K562 (cell line): ENCODE measurements at regions not wholly inside any gene's neighbourhood (a gene's known extent, or its start where the extent isn't known, plus 50 kb on each side); places are given as distances from the start of the nearest gene placed in this dataset.

Source experiments
- ATAC-seq: fragments of 200-7000 bp; cut with Tn5 transposase; 3 replicates; pipeline ENCODE4 v1.9.1; 2020; ENCODE audit warnings: moderate library complexity
- BruUV-seq: library from RNA; stranded (reverse); fragments of 400-500 nt; replicated peaks from 2 replicates; lab custom pipeline; 2021; lab: Mats Ljungman, UMichigan
- CTCF ChIA-PET: fragments of 300-600 bp; formaldehyde crosslinking; extraction: SDS; loops from one replicate; lab custom pipeline; 2021; ENCODE audit warnings: low intra/inter-chr PET ratio; lab: Yijun Ruan, JAX
- POLR2A ChIA-PET: fragments of 300-600, 350-650 bp; sonication (Branson Sonifier 250); formaldehyde crosslinking; extraction: SDS; loops from one replicate; lab custom pipeline; 2021; ENCODE audit warnings: antibody characterized with exemption, inconsistent platforms; lab: Yijun Ruan, JAX
- DNase-seq, 4 experiments: peaks; one replicate each; pipeline versions ENCODE4 v3.0.0 to v3.0.0-alpha.2; 2011 to 2018; ENCODE audit warnings: low spot score in 3 of 4, mixed read lengths in 3 of 4; ENCODE audit errors: extremely low read depth in 1 of 4
- FAIRE-seq: peaks from 2 replicates; lab custom pipeline; 2011; peaks lifted over from hg19 to GRCh38; lab: Jason Lieb, UNC
- H2AFZ ChIP-seq: 2 replicates; pipeline ENCODE4 v1.6.0; 2011; ENCODE audit warnings: low read depth, low read length, control low read depth, inconsistent platforms
- H3K27ac ChIP-seq: fragments of 200-600 bp; 3 replicates; pipeline ENCODE4 v1.8.0; 2011; ENCODE audit warnings: low read depth, mild to moderate bottlenecking, control low read depth, inconsistent platforms, low read length, moderate library complexity, mixed read lengths; ENCODE audit errors: extremely low read depth
- H3K27me3 ChIP-seq, 2 experiments: fragments of 300-600 bp in 1 of 2; 2 replicates in 1 of 2; 3 replicates in 1 of 2; pipeline versions ENCODE4 v1.6.0 to v1.8.0; 2011; ENCODE audit warnings: inconsistent platforms in 2 of 2, low read length in 2 of 2, mild to moderate bottlenecking in 1 of 2, mixed read lengths in 1 of 2, moderate library complexity in 1 of 2; ENCODE audit not compliant: control insufficient read depth in 2 of 2, insufficient read depth in 2 of 2
- H3K36me3 ChIP-seq: fragments of 300-600 bp; 3 replicates; pipeline ENCODE4 v1.8.0; 2011; ENCODE audit warnings: mild to moderate bottlenecking, low read length, inconsistent platforms; ENCODE audit not compliant: control insufficient read depth, insufficient read depth
- H3K4me1 ChIP-seq, 2 experiments: fragments of 200-600 bp in 1 of 2; replicated peaks in 1 of 2; 2 replicates in 1 of 2; 3 replicates in 1 of 2; pipeline versions ENCODE4 v1.5.1 to v1.8.0; 2011; ENCODE audit warnings: inconsistent platforms in 2 of 2, low read length in 2 of 2, mild to moderate bottlenecking in 1 of 2, mixed read lengths in 1 of 2, moderate library complexity in 1 of 2; ENCODE audit not compliant: control insufficient read depth in 2 of 2, insufficient read depth in 2 of 2
- H3K4me2 ChIP-seq: 2 replicates; pipeline ENCODE4 v1.6.1; 2011; ENCODE audit warnings: low read length, control low read depth, inconsistent platforms, mixed read lengths; ENCODE audit not compliant: insufficient read depth
- H3K4me3 ChIP-seq: fragments of 200-600 bp; sonication (generic), shearing (Covaris generic); 2 replicates; pipeline ENCODE4 v1.5.1; 2016; ENCODE audit warnings: control low read depth, inconsistent platforms
- H3K79me2 ChIP-seq: fragments of 200-600 bp; 3 replicates; pipeline ENCODE4 v1.8.0; 2011; ENCODE audit warnings: low read length, inconsistent platforms; ENCODE audit not compliant: control insufficient read depth, insufficient read depth
- H3K9ac ChIP-seq, 2 experiments: 2 replicates each; pipeline versions ENCODE4 v1.6.0 to v1.6.1; 2011; ENCODE audit warnings: low read depth in 2 of 2, low read length in 2 of 2, control low read depth in 1 of 2, inconsistent platforms in 1 of 2, mild to moderate bottlenecking in 1 of 2, mixed read lengths in 1 of 2; ENCODE audit not compliant: insufficient read depth in 1 of 2
- H3K9me1 ChIP-seq: one replicate; pipeline ENCODE4 v1.6.0; 2011; ENCODE audit warnings: inconsistent platforms, mild to moderate bottlenecking, low read length, moderate library complexity; ENCODE audit not compliant: control insufficient read depth, insufficient read depth
- H3K9me3 ChIP-seq: replicated peaks from 2 replicates; pipeline ENCODE4 v1.5.1; 2011; ENCODE audit warnings: low read depth, low read length, inconsistent platforms; ENCODE audit not compliant: control insufficient read depth, insufficient read depth
- H4K20me1 ChIP-seq: replicated peaks from 2 replicates; pipeline ENCODE4 v1.6.1; 2011; ENCODE audit warnings: low read length, inconsistent platforms, mixed read lengths; ENCODE audit not compliant: control insufficient read depth, insufficient read depth
- ARID1B ChIP-seq: fragments of 450-650 bp; IDR thresholded peaks from 2 replicates; pipeline ENCODE4 v1.6.1; 2016; ENCODE audit warnings: antibody characterized with exemption, mild to moderate bottlenecking, inconsistent platforms
- CC2D1A ChIP-seq: fragments of 450-650 bp; IDR thresholded peaks from 2 replicates; pipeline ENCODE4 v1.6.1; 2017; ENCODE audit warnings: mild to moderate bottlenecking
- CREB1 ChIP-seq, 2 experiments: sonication (generic) in 1 of 2; formaldehyde crosslinking in 1 of 2; IDR thresholded peaks; 2 replicates each; pipeline versions ENCODE4 v1.6.1 to v1.8.0; 2012 to 2022; ENCODE audit warnings: inconsistent platforms in 1 of 2, mild to moderate bottlenecking in 1 of 2, missing genetic modification reagents in 1 of 2, moderate library complexity in 1 of 2
- EWSR1 ChIP-seq: fragments of 450-650 bp; IDR thresholded peaks from 2 replicates; pipeline ENCODE4 v1.6.1; 2018; ENCODE audit warnings: borderline replicate concordance, mild to moderate bottlenecking, low read depth, moderate library complexity; ENCODE audit not compliant: partially characterized antibody
- HOMEZ ChIP-seq: fragments of 250-450 bp; sonication (Bioruptor Pico); IDR thresholded peaks from 2 replicates; pipeline ENCODE4 v1.4.0; 2020; ENCODE audit warnings: mild to moderate bottlenecking, moderate library complexity
- HSF4 ChIP-seq: fragments of 250-450 bp; sonication (Bioruptor Pico); IDR thresholded peaks from 2 replicates; pipeline ENCODE4 v2.1.2; 2022; ENCODE audit warnings: mild to moderate bottlenecking, moderate library complexity, borderline replicate concordance
- KDM2B ChIP-seq: fragments of 250-450 bp; sonication (Bioruptor Pico); IDR thresholded peaks from 2 replicates; pipeline ENCODE4 v1.8.0; 2021; ENCODE audit warnings: mild to moderate bottlenecking, moderate library complexity
- KLF16 ChIP-seq: IDR thresholded peaks from 2 replicates; pipeline ENCODE4 v1.6.1; 2016; ENCODE audit warnings: antibody characterized with exemption
- POLR2A ChIP-seq: fragments of 450-650 bp; conservative IDR thresholded peaks from 2 replicates; pipeline ENCODE4 v1.6.1; 2016
- SAFB ChIP-seq: fragments of 200-400 bp; formaldehyde crosslinking; IDR thresholded peaks from 2 replicates; pipeline ENCODE4 v1.6.1; 2017; ENCODE audit warnings: low read depth, low read length, borderline replicate concordance
- SMARCE1 ChIP-seq: fragments of 450-650 bp; IDR thresholded peaks from 2 replicates; pipeline ENCODE4 v1.7.1; 2016; ENCODE audit warnings: mild to moderate bottlenecking
- SRSF7 ChIP-seq: fragments of 200-400 bp; formaldehyde crosslinking; optimal IDR thresholded peaks from 2 replicates; pipeline ENCODE3; 2017; ENCODE audit warnings: mild to moderate bottlenecking, low read depth, low read length
- STAG1 ChIP-seq: sonication (generic); formaldehyde crosslinking; IDR thresholded peaks from 2 replicates; pipeline ENCODE4 v1.5.0; 2020; ENCODE audit warnings: missing genetic modification reagents, borderline replicate concordance
- TAL1 ChIP-seq: fragments of 450-650 bp; IDR thresholded peaks from 2 replicates; pipeline ENCODE4 v1.6.1; 2016; ENCODE audit warnings: mild to moderate bottlenecking
- U2AF2 ChIP-seq: fragments of 200-400 bp; formaldehyde crosslinking; optimal IDR thresholded peaks from 2 replicates; pipeline ENCODE3; 2017; ENCODE audit warnings: low read depth, mild to moderate bottlenecking, low read length
- ZKSCAN3 ChIP-seq: fragments of 250-450 bp; sonication (Bioruptor Pico); IDR thresholded peaks from 2 replicates; pipeline ENCODE4 v1.4.0; 2020
- ZNF639 ChIP-seq, 2 experiments: fragments of 200-800 bp in 1 of 2; sonication (Bioruptor generic) in 1 of 2; sonication (generic) in 1 of 2; formaldehyde crosslinking in 1 of 2; IDR thresholded peaks in 1 of 2; conservative IDR thresholded peaks in 1 of 2; 2 replicates each; pipeline versions ENCODE4 v1.5.0 to v1.6.1; 2016 to 2020; ENCODE audit warnings: missing compliant biosample characterization in 1 of 2, missing genetic modification characterization in 1 of 2, missing genetic modification reagents in 1 of 2
- whole genome bisulfite sequencing: fragments of 100-300 bp; shearing (Covaris generic); methylation state at CpG from one replicate; pipeline ENCODE4 v1.1.6; 2016; ENCODE audit warnings: low coverage, mixed read lengths; ENCODE audit not compliant: insufficient coverage; ENCODE audit errors: missing lambda C conversion rate; 5-methylcytosine and 5-hydroxymethylcytosine counted together
- in situ Hi-C: fragments of 300-500 bp; cut with MboI; formaldehyde crosslinking; loops from 4 replicates; pipeline ENCODE4 v1.15.0; 2018; ENCODE audit warnings: inconsistent platforms, mixed read lengths
- intact Hi-C: fragments of 100-400 bp; cut with micrococcal nuclease; formaldehyde crosslinking; loops from 2 replicates; pipeline ENCODE4 v1.14.2; 2022
- TF ChIP-seq, protein P1 (sequence below): sonication (generic); formaldehyde crosslinking; IDR thresholded peaks from 2 replicates; pipeline ENCODE4 v1.8.1; 2023; ENCODE audit warnings: mild to moderate bottlenecking, missing genetic modification reagents, moderate library complexity

DNA sequence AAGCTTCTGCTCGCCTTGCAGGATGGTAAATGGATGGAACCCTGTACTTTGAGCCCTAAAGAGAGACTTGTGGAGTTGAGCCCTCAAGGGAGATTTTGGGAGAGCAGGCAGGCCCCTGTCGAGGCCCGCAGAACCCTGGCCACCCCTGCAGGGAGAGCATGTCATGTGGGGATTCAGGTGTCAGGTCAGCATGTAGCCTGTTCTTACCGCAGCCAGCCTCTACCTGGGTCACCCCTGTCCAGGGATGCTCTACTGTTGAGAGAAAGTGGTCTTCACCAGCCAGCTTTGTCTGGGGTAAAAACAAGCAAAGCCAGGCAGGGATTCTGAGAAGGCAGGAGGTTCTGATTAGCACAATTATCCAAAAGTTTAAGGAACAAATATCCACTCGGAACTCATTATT, 55.6 kb upstream of the PROKR2 start:
- Histone ChIP-seq H3K4me2 (no peak overlapping the region), H3K9ac (no peak overlapping the region), H4K20me1 (no peaks in the 10 kb centered on the region), H3K9me3 (no peaks in the 10 kb centered on the region), H3K36me3 (no peaks in the 10 kb centered on the region), H2AFZ (no peak overlapping the region), H3K4me1 (no peaks in the 10 kb centered on the region), H3K9me1 (no peaks in the 10 kb centered on the region), H3K79me2 (no peaks in the 10 kb centered on the region), H3K27me3 (no peaks in the 10 kb centered on the region), H3K27ac (no peak overlapping the region), H3K4me3 (no peak overlapping the region)
- BruUV-seq, result no TSS peak
- FAIRE-seq, result no peak
- 0% methylated on average over 5 of the region's 5 CpGs for WGBS
- intact Hi-C loops (no loop called here), in situ Hi-C loops (no loop called here)
- DNase-seq, result no peak
- ChIA-PET CTCF (no interaction called here), POLR2A (no interaction called here)
- ATAC-seq, result no peak
- no peak for TF ChIP-seq SMARCE1
- TF ChIP-seq TAL1, result no peak
- no peak for TF ChIP-seq HOMEZ (CRISPR knock-in tag)
- TF ChIP-seq SAFB, result no peak
- TF ChIP-seq ZKSCAN3, result no peak
- no peak for TF ChIP-seq STAG1 (CRISPR knock-in tag)
- TF ChIP-seq SRSF7, result no peak
- TF ChIP-seq KDM2B, result no peak
- TF ChIP-seq ARID1B, result no peak
- no peak for TF ChIP-seq POLR2A
- no peak for TF ChIP-seq EWSR1
- no peak for TF ChIP-seq U2AF2
- no peak for TF ChIP-seq ZNF639 (CRISPR knock-in tag; conservative IDR thresholded peaks at IDR 0.05 in 1 of 2, IDR thresholded peaks at IDR 0.05 in 1 of 2)
- TF ChIP-seq KLF16, result no peak
- no peak for TF ChIP-seq HSF4
- TF ChIP-seq CREB1 (IDR thresholded peaks at IDR 0.05), result no peak
- TF ChIP-seq CREB1 (CRISPR knock-in tag; IDR thresholded peaks at IDR 0.05), result no peak
- TF ChIP-seq, protein P1, sequence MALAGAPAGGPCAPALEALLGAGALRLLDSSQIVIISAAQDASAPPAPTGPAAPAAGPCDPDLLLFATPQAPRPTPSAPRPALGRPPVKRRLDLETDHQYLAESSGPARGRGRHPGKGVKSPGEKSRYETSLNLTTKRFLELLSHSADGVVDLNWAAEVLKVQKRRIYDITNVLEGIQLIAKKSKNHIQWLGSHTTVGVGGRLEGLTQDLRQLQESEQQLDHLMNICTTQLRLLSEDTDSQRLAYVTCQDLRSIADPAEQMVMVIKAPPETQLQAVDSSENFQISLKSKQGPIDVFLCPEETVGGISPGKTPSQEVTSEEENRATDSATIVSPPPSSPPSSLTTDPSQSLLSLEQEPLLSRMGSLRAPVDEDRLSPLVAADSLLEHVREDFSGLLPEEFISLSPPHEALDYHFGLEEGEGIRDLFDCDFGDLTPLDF (CRISPR knock-in tag), result no peak
- no peak for TF ChIP-seq CC2D1A
